H1 (cell line): ENCODE measurements at regions not wholly inside any gene's neighbourhood (a gene's known extent, or its start where the extent isn't known, plus 50 kb on each side); places are given as distances from the start of the nearest gene placed in this dataset.
A peak's percentile ranks its signal among the peaks of the same experiment; 100 is the strongest.

Experiments used
- CTCF ChIA-PET: fragments of 300-600 bp; sonication (Branson Sonifier 250); formaldehyde crosslinking; loops from one replicate; lab custom pipeline; 2021; ENCODE audit not compliant: partially characterized antibody; lab: Charles Lee
- POLR2A ChIA-PET: fragments of 300-600 bp; sonication (Branson Sonifier 250); formaldehyde crosslinking; loops from one replicate; lab custom pipeline; 2021; ENCODE audit warnings: inconsistent platforms; ENCODE audit not compliant: partially characterized antibody; lab: Charles Lee
- DNase-seq, 2 experiments: peaks; one replicate each; pipeline versions ENCODE4 v3.0.0 to v3.0.0-alpha.2; 2010 to 2022; ENCODE audit warnings: low spot score in 2 of 2, low read depth in 1 of 2, mixed read lengths in 1 of 2
- FAIRE-seq: peaks from 2 replicates; lab custom pipeline; 2011; peaks lifted over from hg19 to GRCh38; lab: Jason Lieb, UNC
- H2AFZ ChIP-seq: 2 replicates; pipeline ENCODE4 v1.8.1; 2012; ENCODE audit warnings: low read length, inconsistent platforms
- H2AK5ac ChIP-seq: 2 replicates; pipeline ENCODE4 v1.6.1; 2013; ENCODE audit warnings: low read depth, low read length
- H2BK120ac ChIP-seq: replicated peaks from 2 replicates; pipeline ENCODE3; 2013; ENCODE audit warnings: low read depth, low read length, inconsistent platforms
- H2BK12ac ChIP-seq: 2 replicates; pipeline ENCODE4 v1.6.1; 2013; ENCODE audit warnings: low read depth, low read length
- H2BK15ac ChIP-seq: 2 replicates; pipeline ENCODE4 v1.6.1; 2013; ENCODE audit warnings: low read length
- H2BK20ac ChIP-seq: 2 replicates; pipeline ENCODE4 v1.6.1; 2013; ENCODE audit warnings: low read length
- H2BK5ac ChIP-seq: 2 replicates; pipeline ENCODE4 v1.6.1; 2013; ENCODE audit warnings: low read depth, low read length
- H3K14ac ChIP-seq: 2 replicates; pipeline ENCODE4 v1.6.1; 2013; ENCODE audit warnings: inconsistent platforms; ENCODE audit not compliant: insufficient read length
- H3K18ac ChIP-seq: 2 replicates; pipeline ENCODE4 v1.6.1; 2013; ENCODE audit warnings: low read length; ENCODE audit errors: extremely low read depth
- H3K23ac ChIP-seq: 2 replicates; pipeline ENCODE4 v1.6.1; 2013; ENCODE audit warnings: inconsistent platforms; ENCODE audit not compliant: insufficient read length
- H3K23me2 ChIP-seq: 2 replicates; pipeline ENCODE4 v1.6.1; 2013; ENCODE audit warnings: low read depth, low read length
- H3K27ac ChIP-seq: 2 replicates; pipeline ENCODE4 v1.6.1; 2011; ENCODE audit warnings: low read depth, low read length, inconsistent platforms
- H3K27me3 ChIP-seq, 4 experiments: replicated peaks in 1 of 4; 1 replicate in 1 of 4; 2 replicates in 3 of 4; pipeline versions ENCODE4 v1.6.1 to v1.8.1; 2011 to 2013; ENCODE audit warnings: low read length in 3 of 4, mild to moderate bottlenecking in 3 of 4, inconsistent platforms in 2 of 4, mixed read lengths in 2 of 4, moderate library complexity in 1 of 4; ENCODE audit not compliant: control insufficient read depth in 3 of 4, insufficient read depth in 3 of 4; ENCODE audit errors: extremely low read depth in 1 of 4
- H3K36me3 ChIP-seq, 4 experiments: 2 replicates each; pipeline versions ENCODE4 v1.6.1 to v1.8.1; 2011 to 2013; ENCODE audit warnings: mild to moderate bottlenecking in 4 of 4, low read length in 3 of 4, moderate library complexity in 2 of 4, control low read depth in 1 of 4, inconsistent platforms in 1 of 4; ENCODE audit not compliant: insufficient read depth in 4 of 4, control insufficient read depth in 2 of 4
- H3K4ac ChIP-seq: replicated peaks from 2 replicates; pipeline ENCODE3; 2013; ENCODE audit warnings: low read length, low read depth, mixed read lengths, inconsistent platforms; ENCODE audit not compliant: insufficient read length
- H3K4me1 ChIP-seq, 4 experiments: replicated peaks in 1 of 4; 1 replicate in 1 of 4; 2 replicates in 3 of 4; pipeline versions ENCODE4 v1.6.1 to v1.8.1; 2011 to 2013; ENCODE audit warnings: low read length in 3 of 4, inconsistent platforms in 2 of 4, mixed read lengths in 1 of 4; ENCODE audit not compliant: insufficient read depth in 4 of 4, control insufficient read depth in 3 of 4
- H3K4me2 ChIP-seq, 2 experiments: 2 replicates each; pipeline versions ENCODE4 v1.6.1 to v1.8.1; 2011 to 2013; ENCODE audit warnings: low read depth in 2 of 2, low read length in 2 of 2, control low read depth in 1 of 2, inconsistent platforms in 1 of 2, mild to moderate bottlenecking in 1 of 2; ENCODE audit not compliant: insufficient read depth in 1 of 2
- H3K4me3 ChIP-seq, 4 experiments: fragments of 200-600, 300-600 bp in 1 of 4; sonication (generic), shearing (Covaris generic), sonication (Bioruptor Twin) in 1 of 4; 2 replicates each; pipeline versions ENCODE4 v1.5.1 to v1.8.1; 2011 to 2016; ENCODE audit warnings: low read length in 4 of 4, low read depth in 3 of 4, control low read depth in 2 of 4, inconsistent platforms in 2 of 4, mild to moderate bottlenecking in 2 of 4, mixed read lengths in 1 of 4, moderate library complexity in 1 of 4; ENCODE audit not compliant: insufficient read depth in 2 of 4; ENCODE audit errors: extremely low read depth in 1 of 4
- H3K56ac ChIP-seq: replicated peaks from 2 replicates; pipeline ENCODE3; 2013; ENCODE audit warnings: low read depth, mild to moderate bottlenecking, mixed read lengths, low read length, inconsistent platforms; ENCODE audit not compliant: insufficient read length
- H3K79me1 ChIP-seq: 2 replicates; pipeline ENCODE4 v1.6.1; 2013; ENCODE audit warnings: low read depth, low read length, control low read depth
- H3K79me2 ChIP-seq, 2 experiments: 2 replicates each; pipeline versions ENCODE4 v1.6.1 to v1.8.1; 2012 to 2013; ENCODE audit warnings: low read length in 2 of 2, mild to moderate bottlenecking in 2 of 2, inconsistent platforms in 1 of 2; ENCODE audit not compliant: insufficient read depth in 2 of 2, control insufficient read depth in 1 of 2
- H3K9ac ChIP-seq, 4 experiments: replicated peaks in 1 of 4; 1 replicate in 1 of 4; 2 replicates in 3 of 4; pipeline versions ENCODE4 v1.6.1 to v1.8.1; 2011 to 2013; ENCODE audit warnings: low read depth in 3 of 4, low read length in 3 of 4, control low read depth in 2 of 4, mild to moderate bottlenecking in 2 of 4, moderate library complexity in 2 of 4, inconsistent platforms in 1 of 4; ENCODE audit errors: extremely low read depth in 1 of 4
- H3K9me3 ChIP-seq, 2 experiments: 2 replicates each; pipeline versions ENCODE4 v1.6.1 to v1.8.1; 2012 to 2013; ENCODE audit warnings: mild to moderate bottlenecking in 2 of 2, moderate library complexity in 2 of 2, control low read depth in 1 of 2, inconsistent platforms in 1 of 2, low read depth in 1 of 2, low read length in 1 of 2, mixed read lengths in 1 of 2; ENCODE audit not compliant: insufficient read depth in 2 of 2
- H4K20me1 ChIP-seq, 2 experiments: replicated peaks in 1 of 2; 2 replicates each; pipeline versions ENCODE3 to v1.8.1; 2011 to 2013; ENCODE audit warnings: inconsistent platforms in 2 of 2, low read length in 2 of 2, mild to moderate bottlenecking in 1 of 2; ENCODE audit not compliant: insufficient read depth in 2 of 2, control insufficient read depth in 1 of 2
- H4K5ac ChIP-seq: 2 replicates; pipeline ENCODE4 v1.6.1; 2013; ENCODE audit warnings: low read length, low read depth, mixed read lengths, inconsistent platforms; ENCODE audit not compliant: insufficient read length
- H4K8ac ChIP-seq: 2 replicates; pipeline ENCODE4 v1.8.0; 2013; ENCODE audit warnings: mild to moderate bottlenecking, moderate library complexity, low read length, inconsistent platforms; ENCODE audit not compliant: insufficient read depth; ENCODE audit errors: extremely low read depth
- H4K91ac ChIP-seq: replicated peaks from 2 replicates; pipeline ENCODE3; 2013; ENCODE audit warnings: low read length, mixed read lengths, inconsistent platforms; ENCODE audit not compliant: insufficient read length
- RAD21 ChIP-seq, 2 experiments: IDR thresholded peaks in 1 of 2; conservative IDR thresholded peaks in 1 of 2; 2 replicates each; pipeline ENCODE4 v1.6.1; 2011; ENCODE audit warnings: low read depth in 2 of 2, low read length in 2 of 2, improper control_type of control experiment in 1 of 2, inconsistent platforms in 1 of 2, mild to moderate bottlenecking in 1 of 2, moderate library complexity in 1 of 2
- SIX5 ChIP-seq: IDR thresholded peaks from 2 replicates; pipeline ENCODE4 v1.6.1; 2011; ENCODE audit warnings: mild to moderate bottlenecking, low read depth, low read length
- WGBS, 2 experiments: shearing (Covaris generic) in 1 of 2; methylation state at CpG; one replicate each; pipeline versions ENCODE4 v1.1.6 to v1.1.7; 2013 to 2015; ENCODE audit warnings: low lambda C conversion rate in 2 of 2, mixed read lengths in 2 of 2, inconsistent platforms in 1 of 2, low coverage in 1 of 2, missing lambda C conversion rate in 1 of 2; ENCODE audit not compliant: insufficient replicate concordance in 2 of 2, insufficient coverage in 1 of 2, insufficient read length in 1 of 2; ENCODE audit errors: extremely low coverage in 1 of 2, missing lambda C conversion rate in 1 of 2; 5-methylcytosine and 5-hydroxymethylcytosine counted together

GRCh38 chr2:16727256-16727655, 61.6 kb upstream of the CYRIA start:
- no peak overlapping the region for H2BK12ac ChIP-seq
- no peak overlapping the region for H3K27ac ChIP-seq
- no peak overlapping the region for H3K23ac ChIP-seq
- no peak overlapping the region for H2AK5ac ChIP-seq
- H4K5ac ChIP-seq = no peak overlapping the region
- WGBS, 2 experiments = 91% methylated on average over 4 of the region's 4 CpGs; no CpG with 5 or more reads in 1 of the 2 experiments
- H3K23me2 ChIP-seq = no peaks in the 10 kb centered on the region
- H3K27me3 ChIP-seq = no peaks in the 10 kb centered on the region
- no peak overlapping the region for H3K4ac ChIP-seq
- H3K56ac ChIP-seq = no peak overlapping the region
- no peaks in the 10 kb centered on the region for H3K36me3 ChIP-seq
- no peak overlapping the region for H3K14ac ChIP-seq
- FAIRE-seq = no peak
- no peak for DNase-seq
- H4K20me1 ChIP-seq = no peaks in the 10 kb centered on the region
- no peak overlapping the region for H2BK5ac ChIP-seq
- no peaks in the 10 kb centered on the region for H3K79me2 ChIP-seq
- POLR2A ChIA-PET = no interaction called here
- H4K8ac ChIP-seq = no peak overlapping the region
- peaks cover 0 to 3% (median 0%) of the 10 kb centered on the region in 4 experiments; a peak in 1 of 7 replicates for H3K4me1 ChIP-seq
- CTCF ChIA-PET = interaction anchor here (0.7 to 2.2 kb wide), 7 partner anchors 9 to 124 kb away, joined by 3 to 11 read pairs (median 3); no protein-coding TSS in a partner anchor
- no peak for TF ChIP-seq SIX5
- TF ChIP-seq RAD21 (IDR thresholded peaks at IDR 0.05 in 1 of 2, conservative IDR thresholded peaks at IDR 0.05 in 1 of 2; ENCODE audit: low read depth in 2 of 2, low read length in 2 of 2) = peak; percentile 30 to 46
- TF ChIP-seq, all 59 proteins: peak for 1
- Histone ChIP-seq H2BK120ac (no peak overlapping the region), H3K9me3 (no peaks in the 10 kb centered on the region), H2BK15ac (no peak overlapping the region), H2AFZ (no peak overlapping the region), H3K9ac (no peak overlapping the region), H4K91ac (no peak overlapping the region), H3K79me1 (no peaks in the 10 kb centered on the region), H3K4me2 (no peak overlapping the region), H3K4me3 (no peak overlapping the region), H2BK20ac (no peak overlapping the region), H3K18ac (no peak overlapping the region)
